Thymus (tissue), 11 donors: ENCODE measurements at regions not wholly inside any gene's neighbourhood (a gene's known extent, or its start where the extent isn't known, plus 50 kb on each side); places are given as distances from the start of the nearest gene placed in this dataset.

Source experiments
- DNase-seq, 9 donors: peaks; one replicate each; pipeline ENCODE4 v3.0.0-alpha.2; 2013; ENCODE audit warnings: low spot score in 9 of 9, low read depth in 6 of 9, missing footprints in 1 of 9
- H3K27ac ChIP-seq, 2 donors: one replicate each; pipeline ENCODE4 v1.5.1; 2013; ENCODE audit warnings: control low read depth in 1 of 2, low read depth in 1 of 2, low read length in 1 of 2, mild to moderate bottlenecking in 1 of 2, moderate library complexity in 1 of 2
- H3K27me3 ChIP-seq, 2 donors: one replicate each; pipeline ENCODE4 v1.5.1; 2013; ENCODE audit warnings: low read length in 1 of 2; ENCODE audit not compliant: control insufficient read depth in 2 of 2, insufficient read depth in 1 of 2
- H3K36me3 ChIP-seq, 2 donors: one replicate each; pipeline ENCODE4 v1.5.1; 2013; ENCODE audit warnings: low read length in 1 of 2, mild to moderate bottlenecking in 1 of 2, moderate library complexity in 1 of 2; ENCODE audit not compliant: control insufficient read depth in 2 of 2, insufficient read depth in 2 of 2
- H3K4me1 ChIP-seq, 2 donors: one replicate each; pipeline ENCODE4 v1.5.1; 2013; ENCODE audit warnings: low read length in 2 of 2; ENCODE audit not compliant: control insufficient read depth in 2 of 2, insufficient read depth in 2 of 2
- H3K4me3 ChIP-seq, 2 donors: one replicate each; pipeline ENCODE4 v1.5.1; 2013; ENCODE audit warnings: low read length in 2 of 2, control low read depth in 1 of 2, mild to moderate bottlenecking in 1 of 2
- H3K9me3 ChIP-seq, 2 donors: one replicate each; pipeline ENCODE4 v1.5.1; 2013; ENCODE audit warnings: low read length in 1 of 2, mild to moderate bottlenecking in 1 of 2; ENCODE audit not compliant: control insufficient read depth in 2 of 2, insufficient read depth in 1 of 2
- WGBS: extraction: QIAGEN DNeasy Blood & Tissue Kit; methylation state at CpG from one replicate; pipeline ENCODE4 v1.1.7; 2013; 5-methylcytosine and 5-hydroxymethylcytosine counted together
- donor health status: healthy.

DNA sequence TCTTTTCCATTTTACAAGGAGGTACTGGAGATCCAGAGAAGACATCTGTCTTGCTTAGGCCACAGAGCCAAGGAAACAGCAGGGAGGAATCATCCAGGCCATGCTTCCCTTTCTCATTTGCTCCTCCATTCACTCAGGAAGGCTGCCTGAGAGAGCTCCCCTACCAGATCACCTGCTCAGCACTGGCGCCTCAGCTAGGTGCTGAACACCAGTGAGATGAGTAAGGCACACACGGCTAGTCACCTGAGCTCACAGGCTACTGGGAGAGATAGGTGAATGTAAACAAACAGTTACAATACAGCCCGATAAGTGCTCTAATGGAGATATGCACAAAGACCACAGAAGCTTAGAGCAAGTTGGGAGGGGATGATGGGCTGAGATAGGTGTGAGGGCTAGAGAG is 149.8 kb upstream of the ARHGEF9 start:
- H3K9me3 ChIP-seq: peaks cover 0 to 3% of the 10 kb centered on the region in 2 donors
- H3K4me3 ChIP-seq: no peak overlapping the region
- no peaks in the 10 kb centered on the region for H3K36me3 ChIP-seq
- H3K27ac ChIP-seq: no peak overlapping the region
- DNase-seq: no peak
- 82% methylated on average over 3 of the region's 3 CpGs for WGBS
- H3K27me3 ChIP-seq: no peaks in the 10 kb centered on the region
- no peaks in the 10 kb centered on the region for H3K4me1 ChIP-seq

DNA sequence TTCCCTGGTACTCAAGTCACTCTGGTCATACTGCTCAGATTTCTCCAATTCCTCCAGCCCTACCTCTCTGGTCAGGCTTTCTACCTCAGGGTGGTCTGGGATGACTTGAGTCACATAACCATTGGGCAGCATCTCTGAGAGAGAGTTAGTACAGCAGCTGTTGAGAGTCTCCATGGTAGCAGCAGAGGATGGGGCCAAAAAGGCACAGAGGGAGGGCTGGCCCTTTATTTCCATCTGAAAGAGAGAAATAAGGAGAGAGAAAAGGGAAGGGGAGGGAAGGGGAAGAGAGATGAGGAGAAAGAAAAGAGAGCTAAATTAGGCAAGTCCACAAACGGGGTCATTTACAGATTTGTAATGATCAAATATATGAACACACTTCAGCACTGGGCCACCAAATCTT is 149.1 kb upstream of the ARHGEF9 start:
- Histone ChIP-seq H3K9me3 (peaks cover 0 to 3% of the 10 kb centered on the region in 2 donors), H3K27ac (no peak overlapping the region), H3K36me3 (no peaks in the 10 kb centered on the region), H3K27me3 (no peaks in the 10 kb centered on the region), H3K4me1 (no peaks in the 10 kb centered on the region), H3K4me3 (no peak overlapping the region)
- no peak for DNase-seq
- WGBS: 81% methylated on average over 1 of the region's 1 CpG

DNA sequence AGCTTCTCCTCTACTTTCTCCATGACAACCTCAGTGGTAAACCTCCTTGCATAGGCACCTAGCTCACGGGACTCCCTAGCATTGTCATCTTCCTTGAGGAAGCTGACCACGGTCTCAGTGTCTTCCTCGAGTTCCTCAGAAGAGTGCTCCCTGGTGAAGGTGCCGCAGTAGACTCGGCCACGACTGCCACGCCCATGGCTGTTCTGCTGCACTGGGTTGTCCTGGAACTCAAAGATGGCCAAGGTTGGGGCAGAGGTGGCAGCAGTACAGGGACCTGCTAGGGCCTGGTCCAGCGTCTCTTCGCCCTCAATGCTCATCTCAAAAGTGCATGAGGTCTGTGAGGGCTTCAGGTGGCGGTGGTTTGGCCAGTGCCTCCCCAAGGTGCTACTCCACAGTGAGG is 147.9 kb upstream of the ARHGEF9 start:
- no peak for DNase-seq
- peaks cover 0 to 3% of the 10 kb centered on the region in 2 donors for H3K9me3 ChIP-seq
- no peaks in the 10 kb centered on the region for H3K27me3 ChIP-seq
- no peak overlapping the region for H3K4me3 ChIP-seq
- 97% methylated on average over 10 of the region's 10 CpGs for WGBS
- no peaks in the 10 kb centered on the region for H3K4me1 ChIP-seq
- no peaks in the 10 kb centered on the region for H3K36me3 ChIP-seq
- H3K27ac ChIP-seq: no peak overlapping the region

DNA sequence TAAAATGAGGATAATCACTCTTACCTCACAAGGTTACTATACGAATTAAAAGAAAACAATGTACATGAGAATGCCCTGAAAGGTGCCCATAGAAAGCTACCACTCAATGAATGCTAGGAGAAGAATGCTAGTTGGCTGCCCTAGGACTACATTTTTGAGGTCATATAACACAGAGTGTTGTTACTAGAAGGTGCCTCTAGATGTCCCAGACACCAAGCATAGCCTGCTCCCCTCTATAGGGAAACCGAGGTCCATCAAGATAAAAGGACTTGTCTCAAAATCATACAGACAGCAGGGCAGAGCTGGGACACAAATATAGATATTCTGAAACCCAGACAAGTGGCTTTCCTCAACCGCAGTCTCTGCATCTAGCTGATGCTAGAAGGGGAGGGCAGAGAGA is 147.0 kb upstream of the ARHGEF9 start:
- Histone ChIP-seq H3K36me3 (no peaks in the 10 kb centered on the region), H3K4me1 (no peaks in the 10 kb centered on the region), H3K9me3 (peaks cover 0 to 3% of the 10 kb centered on the region in 2 donors), H3K27ac (no peak overlapping the region), H3K27me3 (no peaks in the 10 kb centered on the region), H3K4me3 (no peak overlapping the region)
- no peak for DNase-seq
- 87% methylated on average over 3 of the region's 3 CpGs for WGBS

DNA sequence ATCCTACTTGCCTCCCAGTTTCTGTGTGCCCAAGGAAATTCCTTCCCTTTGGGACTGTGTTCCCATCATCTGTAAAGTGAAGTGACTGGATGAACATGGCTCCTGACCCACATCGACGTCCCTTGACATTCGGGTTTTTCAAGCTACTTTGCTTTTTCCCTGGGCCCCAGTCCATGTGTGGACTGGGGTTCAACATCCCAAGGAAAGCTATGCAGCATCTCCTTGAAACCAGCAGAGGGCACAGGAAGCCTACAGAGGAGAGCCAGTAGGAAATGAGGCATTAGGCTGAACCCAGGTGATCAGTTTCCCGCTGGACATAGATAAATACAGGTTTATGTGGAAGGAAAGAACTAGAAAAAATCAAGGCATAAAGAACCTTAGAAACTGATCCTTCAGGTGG is 145.1 kb upstream of the ARHGEF9 start:
- Histone ChIP-seq H3K4me1 (no peaks in the 10 kb centered on the region), H3K27ac (no peak overlapping the region), H3K36me3 (no peaks in the 10 kb centered on the region), H3K27me3 (no peaks in the 10 kb centered on the region), H3K9me3 (peaks cover 0 to 3% of the 10 kb centered on the region in 2 donors), H3K4me3 (no peak overlapping the region)
- no peak for DNase-seq
- 71% methylated on average over 4 of the region's 4 CpGs for whole genome bisulfite sequencing

DNA sequence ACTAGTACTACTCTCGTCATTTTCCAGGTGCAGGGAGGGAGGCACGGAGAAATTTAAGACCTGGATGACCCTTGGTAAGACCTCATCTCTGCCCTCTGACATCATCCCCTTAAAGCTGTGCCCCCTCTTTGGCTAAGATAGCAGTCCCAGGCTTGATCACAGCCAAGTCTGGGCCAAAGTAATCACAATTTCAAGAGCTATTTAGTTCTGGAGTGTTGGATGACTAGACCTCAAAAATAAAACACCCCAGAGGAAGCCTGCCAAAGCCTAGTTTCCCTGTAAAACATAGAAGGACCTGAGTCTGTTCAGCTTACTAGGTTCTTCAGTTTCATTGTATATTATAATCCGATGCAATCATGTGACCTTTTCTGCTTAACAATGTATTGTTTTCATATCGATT is 144.6 kb upstream of the ARHGEF9 start:
- no peaks in the 10 kb centered on the region for H3K4me1 ChIP-seq
- H3K4me3 ChIP-seq: no peak overlapping the region
- H3K9me3 ChIP-seq: peaks cover 0 to 3% of the 10 kb centered on the region in 2 donors
- DNase-seq: no peak
- no peaks in the 10 kb centered on the region for H3K36me3 ChIP-seq
- 93% methylated on average over 4 of the region's 4 CpGs for WGBS
- no peaks in the 10 kb centered on the region for H3K27me3 ChIP-seq
- H3K27ac ChIP-seq: no peak overlapping the region

DNA sequence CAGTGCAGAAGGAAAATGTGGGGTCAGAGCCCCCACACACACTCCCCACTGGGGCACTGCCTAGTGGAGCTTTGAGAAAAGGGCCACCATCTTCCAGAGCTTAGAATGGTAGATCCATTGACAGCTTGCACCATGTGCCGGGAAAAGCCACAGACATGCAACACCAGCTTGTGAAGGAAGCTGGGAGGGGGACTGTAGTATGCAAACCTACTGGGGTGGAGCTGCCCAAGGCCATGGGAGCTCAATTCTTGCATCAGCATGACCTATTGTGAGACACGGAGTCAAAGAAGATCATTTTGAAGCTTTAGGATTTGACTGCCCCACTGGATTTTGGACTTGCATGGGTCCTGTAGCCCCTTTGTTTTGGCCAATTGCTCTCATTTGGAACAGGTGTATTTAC is 142.8 kb upstream of the ARHGEF9 start:
- no peak for DNase-seq
- WGBS: 92% methylated on average over 2 of the region's 2 CpGs
- H3K27me3 ChIP-seq: no peaks in the 10 kb centered on the region
- no peaks in the 10 kb centered on the region for H3K4me1 ChIP-seq
- peaks cover 0 to 4% of the 10 kb centered on the region in 2 donors for H3K9me3 ChIP-seq
- H3K4me3 ChIP-seq: no peak overlapping the region
- no peak overlapping the region for H3K27ac ChIP-seq
- no peaks in the 10 kb centered on the region for H3K36me3 ChIP-seq

DNA sequence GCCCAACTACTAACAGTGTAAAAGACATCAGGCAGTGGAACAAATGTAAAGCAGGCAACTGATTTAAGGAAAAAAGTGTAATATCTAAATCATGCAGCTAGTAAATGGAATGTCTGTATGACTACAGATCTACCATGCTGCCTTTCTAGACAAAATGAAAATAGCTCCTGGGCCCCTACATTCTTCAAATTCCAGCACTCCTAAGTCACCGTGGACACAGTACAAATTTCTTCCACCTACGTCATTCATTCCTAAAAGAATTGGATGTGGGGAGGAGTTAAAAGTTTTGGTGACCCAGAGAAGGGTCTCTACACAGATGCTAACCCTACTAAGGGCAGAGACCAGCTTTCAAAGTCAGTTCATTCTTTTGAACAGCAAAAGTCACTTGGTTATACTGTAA is 137.2 kb upstream of the ARHGEF9 start:
- no peak overlapping the region for H3K4me3 ChIP-seq
- H3K27me3 ChIP-seq: no peaks in the 10 kb centered on the region
- WGBS: 100% methylated on average over 2 of the region's 2 CpGs
- no peaks in the 10 kb centered on the region for H3K4me1 ChIP-seq
- no peak overlapping the region for H3K27ac ChIP-seq
- DNase-seq: no peak
- no peaks in the 10 kb centered on the region for H3K36me3 ChIP-seq
- peaks cover 0 to 4% of the 10 kb centered on the region in 2 donors for H3K9me3 ChIP-seq

DNA sequence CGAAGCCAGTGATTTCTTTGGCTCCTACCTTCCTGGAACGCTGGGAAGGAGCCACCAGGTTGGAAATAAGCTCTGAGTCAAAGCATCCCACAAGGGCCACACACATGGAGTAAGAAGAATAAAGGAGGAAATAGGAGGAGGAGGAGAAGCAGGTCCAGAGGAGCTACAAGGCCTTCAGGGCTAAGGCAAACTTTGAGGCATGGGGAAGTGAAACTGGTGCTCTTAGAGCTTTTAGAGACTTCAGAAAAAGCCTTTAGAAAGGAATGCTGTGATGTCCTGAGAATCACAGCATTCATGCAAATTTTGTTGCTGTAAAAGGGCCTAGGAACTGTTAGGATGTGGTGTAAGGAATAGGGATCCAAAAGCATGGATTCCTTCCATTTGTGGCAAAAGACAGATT is 135.9 kb upstream of the ARHGEF9 start:
- Histone ChIP-seq H3K27ac (no peak overlapping the region), H3K4me1 (no peaks in the 10 kb centered on the region), H3K4me3 (no peak overlapping the region), H3K27me3 (no peaks in the 10 kb centered on the region), H3K9me3 (peaks cover 0 to 4% of the 10 kb centered on the region in 2 donors), H3K36me3 (no peaks in the 10 kb centered on the region)
- DNase-seq: no peak
- 85% methylated on average over 2 of the region's 2 CpGs for WGBS

DNA sequence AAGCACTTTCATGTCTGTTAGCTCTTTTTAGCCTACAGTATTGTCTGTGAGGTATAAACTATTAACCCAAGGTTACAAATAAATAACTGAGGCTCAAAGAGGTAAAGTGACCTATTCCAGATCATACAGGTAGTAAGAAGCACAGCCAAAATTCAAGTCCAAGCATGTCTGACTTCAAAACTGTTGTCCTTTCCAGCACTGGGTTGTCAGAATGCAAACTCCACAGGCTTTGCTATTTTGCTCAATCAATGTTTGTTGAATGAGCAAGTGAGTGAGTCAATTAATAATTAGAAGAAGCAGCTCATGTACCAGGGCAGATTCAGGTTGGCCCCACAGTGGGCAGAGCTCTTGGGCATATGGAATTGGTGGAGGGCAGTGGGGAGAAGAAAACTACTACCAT is 134.1 kb upstream of the ARHGEF9 start:
- Histone ChIP-seq H3K9me3 (peaks cover 0 to 4% of the 10 kb centered on the region in 2 donors), H3K27me3 (no peaks in the 10 kb centered on the region), H3K4me3 (no peak overlapping the region), H3K4me1 (no peaks in the 10 kb centered on the region), H3K27ac (no peak overlapping the region), H3K36me3 (no peaks in the 10 kb centered on the region)
- no peak for DNase-seq
